Stomach (tissue), 8 donors: ENCODE measurements at regions not wholly inside any gene's neighbourhood (a gene's known extent, or its start where the extent isn't known, plus 50 kb on each side); places are given as distances from the start of the nearest gene placed in this dataset.

Source experiments
- DNase-seq, 2 donors: peaks; one replicate each; pipeline versions ENCODE4 v3.0.0 to v3.0.0-alpha.2; 2013 to 2019
- H3K27ac ChIP-seq, 5 donors: fragments of 200-600 bp in 4 of 5; sonication (generic) in 4 of 5; one replicate each; pipeline ENCODE4 v1.5.1; 2013 to 2019; ENCODE audit warnings: mild to moderate bottlenecking in 1 of 5, moderate library complexity in 1 of 5
- H3K27me3 ChIP-seq, 3 donors: fragments of 200-600 bp; sonication (generic); one replicate each; pipeline ENCODE4 v1.5.1; 2017 to 2019; ENCODE audit warnings: mixed run types in 1 of 3
- H3K36me3 ChIP-seq, 4 donors: fragments of 200-600 bp; sonication (generic); 1 replicate in 3 of 4; 2 replicates in 1 of 4; pipeline ENCODE4 v1.5.1; 2016 to 2019
- H3K4me1 ChIP-seq, 4 donors: fragments of 200-600 bp; sonication (generic); one replicate each; pipeline ENCODE4 v1.5.1; 2016 to 2019
- H3K4me3 ChIP-seq, 4 donors: fragments of 200-600 bp; sonication (generic) in 3 of 4; one replicate each; pipeline ENCODE4 v1.5.1; 2016 to 2019; ENCODE audit warnings: mild to moderate bottlenecking in 1 of 4
- H3K9me3 ChIP-seq, 4 donors: fragments of 200-600 bp; sonication (generic); one replicate each; pipeline ENCODE4 v1.5.1; 2016 to 2019
- EP300 ChIP-seq: sonication (generic); formaldehyde crosslinking; IDR thresholded peaks from one replicate; pipeline ENCODE4 v1.6.1; 2017; ENCODE audit warnings: antibody characterized with exemption
- POLR2A ChIP-seq, 4 donors: fragments of 450-650 bp; IDR thresholded peaks; one replicate each; pipeline ENCODE4 v1.6.1; 2016; ENCODE audit warnings: antibody characterized with exemption in 4 of 4, control low read depth in 2 of 4, mild to moderate bottlenecking in 1 of 4, moderate library complexity in 1 of 4
- POLR2AphosphoS5 ChIP-seq, 3 donors: sonication (generic); formaldehyde crosslinking; IDR thresholded peaks; one replicate each; pipeline ENCODE4 v1.6.1; 2016; ENCODE audit warnings: antibody characterized with exemption in 3 of 3
- WGBS, 5 donors: extraction: QIAGEN DNeasy Blood & Tissue Kit in 3 of 5; methylation state at CpG; one replicate each; pipeline versions ENCODE4 v1.1.5 to v1.1.7; 2013 to 2018; 5-methylcytosine and 5-hydroxymethylcytosine counted together
- intact Hi-C: fragments of 100-400 bp; cut with DNase I; formaldehyde crosslinking; loops from one replicate; pipeline ENCODE4 v1.15.1; 2023; ENCODE audit warnings: low total_unique reads
- TF ChIP-seq, protein P1 (sequence below), 7 experiments: fragments of 450-650 bp in 4 of 7; fragments of 200-600 bp in 3 of 7; sonication (generic) in 3 of 7; IDR thresholded peaks; one replicate each; pipeline ENCODE4 v1.5.1; 2016 to 2019; ENCODE audit warnings: antibody characterized with exemption in 7 of 7, control low read depth in 2 of 7, mild to moderate bottlenecking in 1 of 7
- donor health status: healthy with polysubstance abuse.
- donor health status: Bipolar disorder and iron deficiency.
- donor health status: healthy.

DNA sequence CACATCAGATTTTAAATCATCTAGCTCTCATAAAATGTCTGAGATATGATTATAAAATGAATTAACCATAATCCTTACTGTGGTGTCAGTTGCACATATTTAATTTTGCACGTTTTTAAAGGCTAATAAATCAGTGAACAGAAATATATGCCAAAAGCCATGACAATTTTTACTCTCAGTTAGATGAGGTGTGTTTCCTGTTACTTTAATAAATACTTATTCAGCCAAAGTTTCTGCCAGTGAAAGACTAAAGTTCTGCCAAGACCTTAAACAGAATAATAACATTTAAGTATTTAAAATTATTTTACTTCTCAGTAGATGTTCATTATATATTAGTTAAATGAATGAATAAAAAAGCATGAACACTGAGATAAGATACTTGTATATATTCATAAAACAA is 1150.1 kb downstream of the NAALADL2 start:
- H3K36me3 ChIP-seq = no peaks in the 10 kb centered on the region
- no peaks in the 10 kb centered on the region for H3K4me1 ChIP-seq
- TF ChIP-seq EP300 = no peak
- TF ChIP-seq, protein P1, sequence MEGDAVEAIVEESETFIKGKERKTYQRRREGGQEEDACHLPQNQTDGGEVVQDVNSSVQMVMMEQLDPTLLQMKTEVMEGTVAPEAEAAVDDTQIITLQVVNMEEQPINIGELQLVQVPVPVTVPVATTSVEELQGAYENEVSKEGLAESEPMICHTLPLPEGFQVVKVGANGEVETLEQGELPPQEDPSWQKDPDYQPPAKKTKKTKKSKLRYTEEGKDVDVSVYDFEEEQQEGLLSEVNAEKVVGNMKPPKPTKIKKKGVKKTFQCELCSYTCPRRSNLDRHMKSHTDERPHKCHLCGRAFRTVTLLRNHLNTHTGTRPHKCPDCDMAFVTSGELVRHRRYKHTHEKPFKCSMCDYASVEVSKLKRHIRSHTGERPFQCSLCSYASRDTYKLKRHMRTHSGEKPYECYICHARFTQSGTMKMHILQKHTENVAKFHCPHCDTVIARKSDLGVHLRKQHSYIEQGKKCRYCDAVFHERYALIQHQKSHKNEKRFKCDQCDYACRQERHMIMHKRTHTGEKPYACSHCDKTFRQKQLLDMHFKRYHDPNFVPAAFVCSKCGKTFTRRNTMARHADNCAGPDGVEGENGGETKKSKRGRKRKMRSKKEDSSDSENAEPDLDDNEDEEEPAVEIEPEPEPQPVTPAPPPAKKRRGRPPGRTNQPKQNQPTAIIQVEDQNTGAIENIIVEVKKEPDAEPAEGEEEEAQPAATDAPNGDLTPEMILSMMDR (IDR thresholded peaks at IDR 0.05) = no peak
- no peak for TF ChIP-seq POLR2A (IDR thresholded peaks at IDR 0.05)
- no peak for TF ChIP-seq POLR2AphosphoS5 (IDR thresholded peaks at IDR 0.05)
- no peak for DNase-seq
- H3K27me3 ChIP-seq = no peaks in the 10 kb centered on the region
- H3K4me3 ChIP-seq = no peak overlapping the region
- 12 to 22% (median 20%) methylated on average over 1 of the region's 1 CpG for WGBS, 5 donors
- H3K9me3 ChIP-seq = no peaks in the 10 kb centered on the region
- intact Hi-C loops = no loop called here
- no peak overlapping the region for H3K27ac ChIP-seq

- H3K36me3 ChIP-seq = no peaks in the 10 kb centered on the region
- H3K4me1 ChIP-seq = no peaks in the 10 kb centered on the region
- intact Hi-C loops = no loop called here
- TF ChIP-seq POLR2A (IDR thresholded peaks at IDR 0.05) (no peak), EP300 (no peak), POLR2AphosphoS5 (IDR thresholded peaks at IDR 0.05) (no peak)
- TF ChIP-seq, protein P1 (IDR thresholded peaks at IDR 0.05) = no peak
- H3K27me3 ChIP-seq = no peaks in the 10 kb centered on the region
- no peak for DNase-seq
- no peak overlapping the region for H3K27ac ChIP-seq
- no peak overlapping the region for H3K4me3 ChIP-seq
- 76 to 91% (median 83%) methylated on average over 1 of the region's 1 CpG for WGBS, 5 donors
- no peaks in the 10 kb centered on the region for H3K9me3 ChIP-seq
These were observed 1146.4 kb downstream of the NAALADL2 start for GRCh38 chr3:176005564-176005963.

GRCh38 chr3:175989161-175989560 is 1130.0 kb downstream of the NAALADL2 start:
- Histone ChIP-seq H3K27me3 (no peaks in the 10 kb centered on the region), H3K4me1 (no peaks in the 10 kb centered on the region), H3K27ac (no peak overlapping the region), H3K9me3 (peaks cover 0 to 13% (median 6%) of the 10 kb centered on the region in 4 donors), H3K36me3 (no peaks in the 10 kb centered on the region), H3K4me3 (no peak overlapping the region)
- 88 to 97% (median 90%) methylated on average over 2 of the region's 2 CpGs for WGBS, 5 donors
- TF ChIP-seq, protein P1 (IDR thresholded peaks at IDR 0.05) = no peak
- no peak for TF ChIP-seq EP300
- no peak for TF ChIP-seq POLR2A (IDR thresholded peaks at IDR 0.05)
- TF ChIP-seq POLR2AphosphoS5 (IDR thresholded peaks at IDR 0.05) = no peak
- intact Hi-C loops = no loop called here
- DNase-seq = no peak

- H3K27me3 ChIP-seq = no peaks in the 10 kb centered on the region
- TF ChIP-seq, protein P1 (IDR thresholded peaks at IDR 0.05) = no peak
- TF ChIP-seq EP300 = no peak
- TF ChIP-seq POLR2A (IDR thresholded peaks at IDR 0.05) = no peak
- no peak for TF ChIP-seq POLR2AphosphoS5 (IDR thresholded peaks at IDR 0.05)
- no peak overlapping the region for H3K27ac ChIP-seq
- no peaks in the 10 kb centered on the region for H3K4me1 ChIP-seq
- intact Hi-C loops = no loop called here
- 72 to 87% (median 83%) methylated on average over 1 of the region's 1 CpG for WGBS, 5 donors
- H3K36me3 ChIP-seq = no peaks in the 10 kb centered on the region
- H3K9me3 ChIP-seq = peaks cover 0 to 13% (median 6%) of the 10 kb centered on the region in 4 donors
- H3K4me3 ChIP-seq = no peak overlapping the region
- no peak for DNase-seq
These were observed 1129.3 kb downstream of the NAALADL2 start for GRCh38 chr3:175988401-175988800.
